DOHH2 (cell line): ENCODE measurements at regions not wholly inside any gene's neighbourhood (a gene's known extent, or its start where the extent isn't known, plus 50 kb on each side); places are given as distances from the start of the nearest gene placed in this dataset.

Experiments used
- H3F3A ChIP-seq: fragments of 200-600 bp; sonication (generic), shearing (Covaris generic); 2 replicates; pipeline ENCODE4 v1.6.0; 2016; ENCODE audit warnings: antibody characterized with exemption, mild to moderate bottlenecking; ENCODE audit not compliant: control insufficient read depth, insufficient read depth
- H3K27ac ChIP-seq: fragments of 200-600 bp; sonication (generic); 2 replicates; pipeline ENCODE4 v1.5.1; 2014; ENCODE audit warnings: low read depth, mild to moderate bottlenecking, low read length, moderate library complexity
- H3K27me3 ChIP-seq: fragments of 200-600 bp; sonication (generic); 2 replicates; pipeline ENCODE4 v1.6.1; 2014; ENCODE audit warnings: mild to moderate bottlenecking, low read length, mixed read lengths; ENCODE audit not compliant: control insufficient read depth
- H3K36me3 ChIP-seq: fragments of 200-600 bp; sonication (generic); 2 replicates; pipeline ENCODE4 v1.6.1; 2014; ENCODE audit warnings: mild to moderate bottlenecking, low read length, moderate library complexity, mixed read lengths; ENCODE audit not compliant: control insufficient read depth
- H3K4me1 ChIP-seq: fragments of 200-600 bp; sonication (generic); 2 replicates; pipeline ENCODE4 v1.6.1; 2014; ENCODE audit warnings: mild to moderate bottlenecking, low read length, mixed read lengths; ENCODE audit not compliant: control insufficient read depth
- H3K4me2 ChIP-seq: fragments of 200-600 bp; sonication (generic); 2 replicates; pipeline ENCODE4 v1.6.0; 2014; ENCODE audit warnings: mild to moderate bottlenecking, low read length, moderate library complexity
- H3K4me3 ChIP-seq: fragments of 200-600 bp; sonication (generic); 2 replicates; pipeline ENCODE4 v1.5.1; 2014; ENCODE audit warnings: mild to moderate bottlenecking, low read length, mixed read lengths
- H3K79me2 ChIP-seq: fragments of 200-600 bp; sonication (generic); 2 replicates; pipeline ENCODE4 v1.6.1; 2014; ENCODE audit warnings: mild to moderate bottlenecking, low read length, mixed read lengths; ENCODE audit not compliant: control insufficient read depth
- H3K9me2 ChIP-seq: fragments of 200-600 bp; sonication (generic); replicated peaks from 2 replicates; pipeline ENCODE4 v1.6.1; 2014; ENCODE audit warnings: mild to moderate bottlenecking, low read length, mixed read lengths; ENCODE audit not compliant: control insufficient read depth
- H3K9me3 ChIP-seq: fragments of 200-600 bp; sonication (generic); 2 replicates; pipeline ENCODE4 v1.6.1; 2014; ENCODE audit warnings: antibody characterized with exemption, low read length, mixed read lengths; ENCODE audit not compliant: control insufficient read depth, insufficient read depth
- H4K20me1 ChIP-seq: fragments of 200-600 bp; sonication (generic); 2 replicates; pipeline ENCODE4 v1.6.0; 2014; ENCODE audit warnings: low read depth, mild to moderate bottlenecking, antibody characterized with exemption, low read length, moderate library complexity; ENCODE audit not compliant: control insufficient read depth, insufficient read depth
- EZH2phosphoT487 ChIP-seq: fragments of 200-600 bp; sonication (generic); IDR thresholded peaks from 2 replicates; pipeline ENCODE4 v1.6.1; 2017; ENCODE audit warnings: borderline replicate concordance, mild to moderate bottlenecking, antibody characterized with exemption, low read length, moderate library complexity, mixed read lengths
- TF ChIP-seq, protein P1 (sequence below): fragments of 200-600 bp; sonication (generic); IDR thresholded peaks from one replicate; pipeline ENCODE4 v1.5.1; 2014; ENCODE audit warnings: antibody characterized with exemption, mild to moderate bottlenecking, low read depth, low read length; ENCODE audit not compliant: poor library complexity, severe bottlenecking

DNA sequence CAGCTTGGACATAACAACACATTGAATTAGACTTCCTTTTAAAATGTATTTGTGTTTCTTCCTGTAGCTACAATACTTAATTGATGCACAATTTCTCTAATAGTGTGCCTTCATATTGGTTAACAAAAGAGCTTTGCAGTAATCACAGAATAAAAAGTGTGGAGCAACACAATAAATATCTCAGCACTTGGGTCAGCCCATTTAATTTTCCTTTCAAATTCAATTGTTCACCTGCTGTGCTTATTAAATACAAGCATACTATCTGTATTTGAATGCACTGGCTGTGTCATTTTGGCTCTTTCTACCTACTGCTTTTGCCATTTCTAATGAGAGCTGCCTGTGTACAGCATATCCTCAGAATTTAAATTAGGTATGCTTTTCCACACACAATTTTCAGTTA, 1641.3 kb upstream of the SLC39A10 start:
- Histone ChIP-seq H3K9me3 (no peaks in the 10 kb centered on the region), H3K36me3 (no peaks in the 10 kb centered on the region), H3K9me2 (no peaks in the 10 kb centered on the region), H3K4me1 (no peaks in the 10 kb centered on the region), H3K27me3 (no peaks in the 10 kb centered on the region), H3K4me2 (no peak overlapping the region), H3K4me3 (no peak overlapping the region), H3K27ac (no peak overlapping the region), H3K79me2 (no peaks in the 10 kb centered on the region), H3F3A (no peaks in the 10 kb centered on the region), H4K20me1 (no peaks in the 10 kb centered on the region)
- TF ChIP-seq, protein P1, sequence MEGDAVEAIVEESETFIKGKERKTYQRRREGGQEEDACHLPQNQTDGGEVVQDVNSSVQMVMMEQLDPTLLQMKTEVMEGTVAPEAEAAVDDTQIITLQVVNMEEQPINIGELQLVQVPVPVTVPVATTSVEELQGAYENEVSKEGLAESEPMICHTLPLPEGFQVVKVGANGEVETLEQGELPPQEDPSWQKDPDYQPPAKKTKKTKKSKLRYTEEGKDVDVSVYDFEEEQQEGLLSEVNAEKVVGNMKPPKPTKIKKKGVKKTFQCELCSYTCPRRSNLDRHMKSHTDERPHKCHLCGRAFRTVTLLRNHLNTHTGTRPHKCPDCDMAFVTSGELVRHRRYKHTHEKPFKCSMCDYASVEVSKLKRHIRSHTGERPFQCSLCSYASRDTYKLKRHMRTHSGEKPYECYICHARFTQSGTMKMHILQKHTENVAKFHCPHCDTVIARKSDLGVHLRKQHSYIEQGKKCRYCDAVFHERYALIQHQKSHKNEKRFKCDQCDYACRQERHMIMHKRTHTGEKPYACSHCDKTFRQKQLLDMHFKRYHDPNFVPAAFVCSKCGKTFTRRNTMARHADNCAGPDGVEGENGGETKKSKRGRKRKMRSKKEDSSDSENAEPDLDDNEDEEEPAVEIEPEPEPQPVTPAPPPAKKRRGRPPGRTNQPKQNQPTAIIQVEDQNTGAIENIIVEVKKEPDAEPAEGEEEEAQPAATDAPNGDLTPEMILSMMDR: no peak
- TF ChIP-seq EZH2phosphoT487: no peak

DNA sequence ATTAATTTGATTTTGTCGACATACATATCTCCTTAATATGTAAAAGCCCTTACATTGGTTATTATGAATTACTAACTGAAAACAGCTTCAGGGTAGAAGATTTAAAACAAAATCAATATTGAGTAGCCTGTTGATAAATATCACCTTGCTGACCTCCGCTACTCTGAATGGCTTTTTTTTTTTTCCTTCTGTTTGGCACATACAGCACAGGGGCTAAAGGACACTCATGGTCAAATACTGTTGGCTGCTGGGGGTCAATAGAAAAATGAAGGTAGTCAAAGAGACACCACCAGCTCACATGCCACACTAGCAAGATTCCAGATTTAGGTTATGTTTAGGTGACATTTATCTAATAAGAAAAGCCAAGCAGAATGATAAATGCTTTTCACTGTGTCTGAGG, 1642.4 kb upstream of the SLC39A10 start:
- Histone ChIP-seq H3K4me1 (no peaks in the 10 kb centered on the region), H3K79me2 (no peaks in the 10 kb centered on the region), H3F3A (no peaks in the 10 kb centered on the region), H3K9me2 (no peaks in the 10 kb centered on the region), H3K27me3 (no peaks in the 10 kb centered on the region), H3K4me3 (no peak overlapping the region), H3K27ac (no peak overlapping the region), H4K20me1 (no peaks in the 10 kb centered on the region), H3K9me3 (no peaks in the 10 kb centered on the region), H3K36me3 (no peaks in the 10 kb centered on the region), H3K4me2 (no peak overlapping the region)
- TF ChIP-seq EZH2phosphoT487: no peak
- TF ChIP-seq, protein P1: no peak

DNA sequence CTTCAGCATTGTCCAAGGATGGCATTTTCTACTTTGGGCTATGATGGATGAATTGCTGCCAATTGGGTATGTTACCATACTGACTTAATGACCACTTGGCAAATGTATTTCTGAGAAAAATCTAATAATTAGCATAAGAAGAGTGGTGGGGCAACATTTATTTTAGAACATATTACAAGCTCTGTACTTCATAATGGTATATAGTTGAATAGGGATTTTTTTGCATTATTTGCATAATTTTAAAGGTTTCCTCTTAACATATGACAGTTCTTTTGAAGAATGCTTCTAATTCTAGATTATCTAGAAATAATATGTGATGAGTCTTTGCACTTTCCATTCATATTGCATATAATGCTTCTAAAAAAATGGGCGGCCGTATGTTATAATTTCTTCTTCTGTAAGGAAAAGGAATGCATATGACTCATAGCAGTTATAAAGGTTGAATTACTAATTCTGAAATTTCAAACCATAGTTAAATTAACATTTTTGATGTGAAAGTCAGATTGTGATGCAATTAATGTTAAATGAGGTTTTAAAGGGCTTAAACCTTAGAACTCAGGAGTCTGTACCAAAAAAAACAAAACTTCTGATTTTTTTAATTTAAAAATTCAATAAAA, 1652.3 kb upstream of the SLC39A10 start:
- TF ChIP-seq EZH2phosphoT487: no peak
- Histone ChIP-seq H3K4me3 (no peak overlapping the region), H3F3A (no peaks in the 10 kb centered on the region), H3K4me1 (no peaks in the 10 kb centered on the region), H3K79me2 (no peaks in the 10 kb centered on the region), H3K27ac (no peak overlapping the region), H4K20me1 (no peaks in the 10 kb centered on the region), H3K4me2 (no peak overlapping the region), H3K9me3 (peaks cover 3% of the 10 kb centered on the region; the same call in 1 of the 2 replicates), H3K9me2 (no peaks in the 10 kb centered on the region), H3K27me3 (no peaks in the 10 kb centered on the region), H3K36me3 (no peaks in the 10 kb centered on the region)

DNA sequence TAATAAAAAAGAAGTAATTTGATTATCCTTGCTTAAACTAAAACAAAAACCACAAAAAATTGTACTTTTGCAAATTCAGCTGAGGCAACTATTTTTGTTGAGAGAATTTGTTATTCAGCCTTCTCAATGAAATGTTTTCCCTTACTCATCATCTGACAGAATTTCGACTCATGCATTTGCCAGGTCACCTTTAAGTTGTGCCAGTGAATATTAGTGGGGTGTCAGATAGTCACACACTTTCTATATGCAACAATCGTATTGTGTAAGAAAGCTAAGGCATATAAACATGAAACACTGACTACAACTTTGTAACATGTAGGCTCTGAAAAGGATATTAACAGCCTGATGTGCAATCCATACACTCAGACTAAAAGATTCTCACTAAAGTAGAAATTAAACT, 1653.1 kb upstream of the SLC39A10 start:
- Histone ChIP-seq H3K36me3 (no peaks in the 10 kb centered on the region), H3K9me3 (peaks cover 3% of the 10 kb centered on the region; the same call in 1 of the 2 replicates), H3K79me2 (no peaks in the 10 kb centered on the region), H3K4me3 (no peak overlapping the region), H3K9me2 (no peaks in the 10 kb centered on the region), H3K27me3 (no peaks in the 10 kb centered on the region), H3K4me2 (no peak overlapping the region), H3F3A (no peaks in the 10 kb centered on the region), H4K20me1 (no peaks in the 10 kb centered on the region), H3K27ac (no peak overlapping the region), H3K4me1 (no peaks in the 10 kb centered on the region)
- no peak for TF ChIP-seq EZH2phosphoT487
- TF ChIP-seq, protein P1: no peak
